H9 (cell line): ENCODE measurements at regions not wholly inside any gene's neighbourhood (a gene's known extent, or its start where the extent isn't known, plus 50 kb on each side); places are given as distances from the start of the nearest gene placed in this dataset.

ENCODE experiments used
- DNase-seq: peaks from one replicate; pipeline ENCODE4 v3.0.0-alpha.2; 2017
- H2AFZ ChIP-seq: one replicate; pipeline ENCODE4 v1.6.1; 2013; ENCODE audit warnings: mild to moderate bottlenecking, low read length, control low read depth, moderate library complexity
- H2AK5ac ChIP-seq: 2 replicates; pipeline ENCODE4 v1.6.1; 2013; ENCODE audit warnings: low read length, control low read depth, mixed read lengths; ENCODE audit not compliant: insufficient read length
- H2BK120ac ChIP-seq: one replicate; pipeline ENCODE4 v1.6.1; 2013; ENCODE audit warnings: low read depth, mild to moderate bottlenecking, low read length, control low read depth, inconsistent platforms; ENCODE audit not compliant: poor library complexity, severe bottlenecking
- H2BK12ac ChIP-seq: 2 replicates; pipeline ENCODE4 v1.6.1; 2013; ENCODE audit warnings: low read length, control low read depth, mixed read lengths, low read depth; ENCODE audit not compliant: insufficient read length
- H2BK15ac ChIP-seq: 2 replicates; pipeline ENCODE4 v1.6.1; 2013; ENCODE audit warnings: low read depth, low read length, control low read depth
- H2BK20ac ChIP-seq: one replicate; pipeline ENCODE4 v1.6.1; 2013; ENCODE audit warnings: low read depth, mild to moderate bottlenecking, low read length, control low read depth, inconsistent platforms; ENCODE audit not compliant: poor library complexity, severe bottlenecking
- H2BK5ac ChIP-seq: 2 replicates; pipeline ENCODE4 v1.6.1; 2013; ENCODE audit warnings: low read length, control low read depth, mixed read lengths; ENCODE audit not compliant: insufficient read length
- H3K14ac ChIP-seq: 2 replicates; pipeline ENCODE4 v1.6.1; 2013; ENCODE audit warnings: low read length, control low read depth; ENCODE audit not compliant: insufficient read depth
- H3K18ac ChIP-seq: 2 replicates; pipeline ENCODE4 v1.6.1; 2013; ENCODE audit warnings: low read depth, mild to moderate bottlenecking, mixed read lengths, low read length, control low read depth; ENCODE audit not compliant: insufficient read length
- H3K23ac ChIP-seq: 2 replicates; pipeline ENCODE4 v1.6.1; 2013; ENCODE audit warnings: low read length, control low read depth, mixed read lengths, low read depth; ENCODE audit not compliant: insufficient read length
- H3K23me2 ChIP-seq: 2 replicates; pipeline ENCODE4 v1.6.1; 2013; ENCODE audit warnings: low read depth, mild to moderate bottlenecking, mixed read lengths, low read length, control low read depth; ENCODE audit not compliant: insufficient read length, poor library complexity, severe bottlenecking
- H3K27ac ChIP-seq: 2 replicates; pipeline ENCODE4 v1.5.1; 2013; ENCODE audit warnings: low read length, control low read depth, mixed read lengths, low read depth; ENCODE audit not compliant: insufficient read length
- H3K27me3 ChIP-seq: 2 replicates; pipeline ENCODE4 v1.6.1; 2013; ENCODE audit warnings: low read length, control low read depth, inconsistent platforms; ENCODE audit not compliant: insufficient read depth
- H3K4ac ChIP-seq: 2 replicates; pipeline ENCODE4 v1.6.1; 2013; ENCODE audit warnings: low read depth, mild to moderate bottlenecking, control low read depth, inconsistent platforms, low read length, moderate library complexity
- H3K4me1 ChIP-seq: 2 replicates; pipeline ENCODE4 v1.6.1; 2013; ENCODE audit warnings: low read length, control low read depth, inconsistent platforms; ENCODE audit not compliant: insufficient read depth
- H3K4me2 ChIP-seq: 2 replicates; pipeline ENCODE4 v1.6.1; 2013; ENCODE audit warnings: low read length, control low read depth, mixed read lengths; ENCODE audit not compliant: insufficient read length, insufficient read depth
- H3K56ac ChIP-seq: 2 replicates; pipeline ENCODE4 v1.6.1; 2013; ENCODE audit warnings: low read depth, mild to moderate bottlenecking, mixed read lengths, low read length, control low read depth; ENCODE audit not compliant: insufficient read length
- H3K79me1 ChIP-seq: 2 replicates; pipeline ENCODE4 v1.6.1; 2013; ENCODE audit warnings: low read depth, mild to moderate bottlenecking, moderate library complexity, low read length, control low read depth, inconsistent platforms; ENCODE audit not compliant: insufficient read depth, poor library complexity, severe bottlenecking
- H3K79me2 ChIP-seq: 2 replicates; pipeline ENCODE4 v1.6.1; 2013; ENCODE audit warnings: low read length, control low read depth, inconsistent platforms; ENCODE audit not compliant: insufficient read depth
- H3K9ac ChIP-seq: 2 replicates; pipeline ENCODE4 v1.6.1; 2013; ENCODE audit warnings: low read length, control low read depth, mixed read lengths; ENCODE audit not compliant: insufficient read length; ENCODE audit errors: extremely low read depth
- H3K9me3 ChIP-seq: one replicate; pipeline ENCODE4 v1.6.1; 2013; ENCODE audit warnings: low read depth, low read length, inconsistent platforms; ENCODE audit not compliant: control insufficient read depth
- H3T11ph ChIP-seq: one replicate; pipeline ENCODE4 v1.6.1; 2013; ENCODE audit warnings: mild to moderate bottlenecking, low read length, control low read depth, inconsistent platforms
- H4K20me1 ChIP-seq: one replicate; pipeline ENCODE4 v1.6.1; 2013; ENCODE audit not compliant: control insufficient read depth, insufficient read length, insufficient read depth
- H4K5ac ChIP-seq: 2 replicates; pipeline ENCODE4 v1.6.1; 2013; ENCODE audit warnings: low read depth, mild to moderate bottlenecking, mixed read lengths, low read length, control low read depth; ENCODE audit not compliant: insufficient read length
- H4K8ac ChIP-seq: replicated peaks from 2 replicates; pipeline ENCODE4 v1.6.1; 2013; ENCODE audit warnings: low read length, control low read depth, mixed read lengths, low read depth; ENCODE audit not compliant: insufficient read length
- H4K91ac ChIP-seq: 2 replicates; pipeline ENCODE4 v1.6.1; 2013; ENCODE audit warnings: low read depth, mild to moderate bottlenecking, moderate library complexity, mixed read lengths, low read length, control low read depth; ENCODE audit not compliant: insufficient read length
- H3K27ac Mint-ChIP-seq, 3 experiments: 2 replicates in 2 of 3; 3 replicates in 1 of 3; pipeline ENCODE4 v1.8.0; 2020 to 2021; ENCODE audit warnings: mixed read lengths in 3 of 3, mild to moderate bottlenecking in 1 of 3, moderate library complexity in 1 of 3
- H3K27me3 Mint-ChIP-seq: 2 replicates; pipeline ENCODE4 v1.8.0; 2021; ENCODE audit warnings: low read depth, mild to moderate bottlenecking, moderate library complexity, mixed read lengths
- H3K36me3 Mint-ChIP-seq, 3 experiments: 2 replicates in 2 of 3; 3 replicates in 1 of 3; pipeline ENCODE4 v1.8.0; 2020 to 2021; ENCODE audit warnings: low read depth in 3 of 3, mixed read lengths in 3 of 3; ENCODE audit not compliant: insufficient read depth in 1 of 3
- H3K4me1 Mint-ChIP-seq, 2 experiments: 2 replicates each; pipeline ENCODE4 v1.8.0; 2020; ENCODE audit warnings: mixed read lengths in 2 of 2
- H3K4me3 Mint-ChIP-seq, 2 experiments: 2 replicates in 1 of 2; 3 replicates in 1 of 2; pipeline ENCODE4 v1.8.0; 2020 to 2021; ENCODE audit warnings: mild to moderate bottlenecking in 2 of 2, mixed read lengths in 2 of 2, moderate library complexity in 1 of 2
- H3K9me3 Mint-ChIP-seq, 2 experiments: 2 replicates in 1 of 2; 3 replicates in 1 of 2; pipeline ENCODE4 v1.8.0; 2020; ENCODE audit warnings: mild to moderate bottlenecking in 2 of 2, mixed read lengths in 2 of 2, moderate library complexity in 1 of 2
- CTCF ChIP-seq: fragments of 200-600 bp; sonication (generic); conservative IDR thresholded peaks from 3 replicates; pipeline ENCODE4 v1.8.0; 2021; ENCODE audit warnings: antibody characterized with exemption, mild to moderate bottlenecking
- whole genome bisulfite sequencing: extraction: QIAGEN DNeasy Blood & Tissue Kit; methylation state at CpG from one replicate; pipeline ENCODE4 v1.1.7; 2013; ENCODE audit warnings: missing lambda C conversion rate, low lambda C conversion rate, mixed read lengths; ENCODE audit not compliant: insufficient read length; ENCODE audit errors: extremely low coverage; 5-methylcytosine and 5-hydroxymethylcytosine counted together

DNA sequence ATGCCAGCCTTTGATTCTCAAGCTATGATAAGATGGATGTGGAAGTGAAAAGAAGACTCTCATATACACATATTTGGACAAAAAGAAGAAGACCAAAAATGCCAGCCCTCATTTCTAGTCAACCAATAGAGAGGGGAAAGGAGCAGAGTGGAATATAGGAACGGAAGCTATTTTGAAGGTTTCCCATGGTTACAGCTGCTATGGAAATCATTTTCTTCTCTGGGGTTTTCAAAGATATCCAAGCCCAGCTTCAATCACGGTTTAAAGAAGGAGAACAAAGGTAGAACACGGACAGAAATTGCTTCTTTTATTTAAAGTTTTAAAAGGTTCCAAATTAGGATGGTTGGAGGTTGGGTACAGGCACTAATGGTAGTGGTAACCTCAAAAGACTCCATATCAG lies 181.0 kb upstream of the PRICKLE2 start:
- H4K8ac ChIP-seq = no peak overlapping the region
- Mint-ChIP-seq H3K27ac (no peak overlapping the region), H3K9me3 (no peaks in the 10 kb centered on the region), H3K4me3 (no peak overlapping the region), H3K36me3 (no peaks in the 10 kb centered on the region), H3K4me1 (peaks cover 4 to 9% of the 10 kb centered on the region in 2 experiments), H3K27me3 (no peaks in the 10 kb centered on the region)
- no peaks in the 10 kb centered on the region for H3K79me2 ChIP-seq
- no peak overlapping the region for H4K91ac ChIP-seq
- H3K4ac ChIP-seq = no peak overlapping the region
- H2BK5ac ChIP-seq = no peak overlapping the region
- H2BK20ac ChIP-seq = no peak overlapping the region
- H3K14ac ChIP-seq = no peak overlapping the region
- H3T11ph ChIP-seq = no peak overlapping the region
- H3K27me3 ChIP-seq = no peaks in the 10 kb centered on the region
- no peak overlapping the region for H3K9ac ChIP-seq
- WGBS = no CpG with 5 or more reads among the region's 3 CpGs
- H4K20me1 ChIP-seq = no peaks in the 10 kb centered on the region
- H2AK5ac ChIP-seq = no peak overlapping the region
- H2BK15ac ChIP-seq = no peak overlapping the region
- H3K4me2 ChIP-seq = no peak overlapping the region
- no peak overlapping the region for H2BK120ac ChIP-seq
- H3K27ac ChIP-seq = no peak overlapping the region
- H3K18ac ChIP-seq = no peak overlapping the region
- H2AFZ ChIP-seq = no peak overlapping the region
- no peaks in the 10 kb centered on the region for H3K9me3 ChIP-seq
- H3K23ac ChIP-seq = no peak overlapping the region
- no peak overlapping the region for H4K5ac ChIP-seq
- H3K79me1 ChIP-seq = no peaks in the 10 kb centered on the region
- H3K4me1 ChIP-seq = no peaks in the 10 kb centered on the region
- no peaks in the 10 kb centered on the region for H3K23me2 ChIP-seq
- TF ChIP-seq CTCF = no peak
- H2BK12ac ChIP-seq = no peak overlapping the region
- no peak overlapping the region for H3K56ac ChIP-seq
- DNase-seq = no peak
